ENCODE measurements at regions not wholly inside any gene's neighbourhood (a gene's known extent, or its start where the extent isn't known, plus 50 kb on each side); places are given as distances from the start of the nearest gene placed in this dataset.

DNA sequence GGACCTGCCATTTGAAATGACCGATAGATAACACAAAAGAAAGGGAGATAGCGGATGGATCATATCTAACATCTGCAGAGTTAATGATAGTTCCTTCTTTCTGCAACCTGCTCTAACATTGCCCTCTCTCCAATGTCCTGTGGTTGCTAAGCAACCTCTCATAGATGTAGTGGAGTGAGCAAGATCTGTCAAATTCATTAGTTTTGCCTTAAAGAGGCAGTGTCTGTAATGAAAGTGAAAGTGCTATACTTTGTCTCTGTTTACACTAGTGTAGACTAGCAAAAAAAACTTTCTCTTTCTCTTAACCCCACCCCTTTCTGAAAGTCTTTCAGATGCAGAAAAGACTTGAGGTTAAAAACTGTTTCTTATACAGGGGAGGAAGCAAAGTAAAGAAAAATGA is 1196.9 kb downstream of the SORCS3 start:
- no peaks in the 10 kb centered on the region for H4K20me1 ChIP-seq (ENCODE audit: insufficient read depth, poor library complexity, severe bottlenecking)
- H3K4me3 ChIP-seq = no peak overlapping the region
- H3K4me1 ChIP-seq (ENCODE audit: insufficient read depth) = no peaks in the 10 kb centered on the region
- peak; percentile 20 for DNase-seq (ENCODE audit: low spot score)
- no peak overlapping the region for H3K27ac ChIP-seq
- H3K9me3 ChIP-seq (ENCODE audit: low read depth) = no peaks in the 10 kb centered on the region
- no peaks in the 10 kb centered on the region for H3K9me2 ChIP-seq (replicated peaks; ENCODE audit: insufficient read depth)
- peak overlapping the region; percentile 22 for H2AFZ ChIP-seq
- H3K27me3 ChIP-seq = no peaks in the 10 kb centered on the region
- H3K4me2 ChIP-seq = peak overlapping the region; percentile 60
- no peaks in the 10 kb centered on the region for H3K36me3 ChIP-seq (replicated peaks; ENCODE audit: insufficient read depth, low read depth)
- no peak for TF ChIP-seq EZH2 (IDR thresholded peaks at IDR 0.05; ENCODE audit: borderline replicate concordance)
- TF ChIP-seq, protein P1, sequence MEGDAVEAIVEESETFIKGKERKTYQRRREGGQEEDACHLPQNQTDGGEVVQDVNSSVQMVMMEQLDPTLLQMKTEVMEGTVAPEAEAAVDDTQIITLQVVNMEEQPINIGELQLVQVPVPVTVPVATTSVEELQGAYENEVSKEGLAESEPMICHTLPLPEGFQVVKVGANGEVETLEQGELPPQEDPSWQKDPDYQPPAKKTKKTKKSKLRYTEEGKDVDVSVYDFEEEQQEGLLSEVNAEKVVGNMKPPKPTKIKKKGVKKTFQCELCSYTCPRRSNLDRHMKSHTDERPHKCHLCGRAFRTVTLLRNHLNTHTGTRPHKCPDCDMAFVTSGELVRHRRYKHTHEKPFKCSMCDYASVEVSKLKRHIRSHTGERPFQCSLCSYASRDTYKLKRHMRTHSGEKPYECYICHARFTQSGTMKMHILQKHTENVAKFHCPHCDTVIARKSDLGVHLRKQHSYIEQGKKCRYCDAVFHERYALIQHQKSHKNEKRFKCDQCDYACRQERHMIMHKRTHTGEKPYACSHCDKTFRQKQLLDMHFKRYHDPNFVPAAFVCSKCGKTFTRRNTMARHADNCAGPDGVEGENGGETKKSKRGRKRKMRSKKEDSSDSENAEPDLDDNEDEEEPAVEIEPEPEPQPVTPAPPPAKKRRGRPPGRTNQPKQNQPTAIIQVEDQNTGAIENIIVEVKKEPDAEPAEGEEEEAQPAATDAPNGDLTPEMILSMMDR (IDR thresholded peaks at IDR 0.05; ENCODE audit: poor library complexity) = no peak
- TF ChIP-seq EZH2phosphoT487 (IDR thresholded peaks at IDR 0.05; ENCODE audit: low read depth, severe bottlenecking, unreplicated experiment) = no peak
- no peaks in the 10 kb centered on the region for H3K79me2 ChIP-seq
- WGBS (ENCODE audit: low lambda C conversion rate, missing lambda C conversion rate) = 48% methylated on average over 2 of the region's 2 CpGs

DNA sequence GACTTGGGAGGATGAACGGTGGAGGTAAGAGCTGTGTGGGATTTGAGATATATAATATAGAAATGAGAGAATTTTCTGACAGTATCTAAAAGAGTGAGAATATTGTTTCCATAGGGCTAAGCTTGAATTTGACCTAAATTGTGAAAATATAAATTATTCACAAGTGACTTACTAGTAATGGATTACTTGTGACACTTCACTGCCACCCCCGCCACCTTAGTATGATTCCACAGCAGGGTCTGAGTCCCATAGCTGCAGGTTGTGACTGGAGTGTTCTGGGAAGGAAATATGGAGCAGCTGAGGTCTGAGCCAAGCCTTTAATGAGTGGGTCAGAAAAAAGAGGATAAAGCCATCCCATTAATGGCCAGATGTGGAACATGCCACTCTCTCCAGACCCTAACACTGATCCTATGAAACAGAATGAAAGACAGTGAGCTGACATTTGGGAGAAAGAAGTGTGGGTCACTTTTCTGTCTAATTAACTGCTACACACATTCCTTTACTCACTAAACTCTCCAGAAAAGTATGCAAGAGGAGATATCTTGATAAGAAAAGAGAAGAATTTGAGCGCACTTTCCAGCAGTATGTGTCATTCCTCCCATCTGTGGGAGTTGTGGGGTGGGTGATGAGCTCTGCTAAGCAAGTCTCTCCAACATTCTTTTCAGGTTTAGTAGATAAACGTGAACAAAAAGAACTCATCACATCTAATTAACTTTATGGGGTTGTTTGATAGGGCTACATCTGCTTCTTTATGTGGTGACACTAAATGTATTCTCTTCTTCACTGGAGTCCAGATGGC is 1193.4 kb downstream of the SORCS3 start:
- Histone ChIP-seq H3K4me1 (ENCODE audit: insufficient read depth) (no peaks in the 10 kb centered on the region), H3K4me2 (no peak overlapping the region), H3K9me2 (replicated peaks; ENCODE audit: insufficient read depth) (no peaks in the 10 kb centered on the region), H2AFZ (no peak overlapping the region), H4K20me1 (ENCODE audit: insufficient read depth, poor library complexity, severe bottlenecking) (no peaks in the 10 kb centered on the region), H3K9me3 (ENCODE audit: low read depth) (no peaks in the 10 kb centered on the region), H3K4me3 (no peak overlapping the region), H3K36me3 (replicated peaks; ENCODE audit: insufficient read depth, low read depth) (no peaks in the 10 kb centered on the region), H3K79me2 (no peaks in the 10 kb centered on the region), H3K27me3 (no peaks in the 10 kb centered on the region), H3K27ac (no peak overlapping the region)
- no peak for DNase-seq (ENCODE audit: low spot score)
- no peak for TF ChIP-seq EZH2 (IDR thresholded peaks at IDR 0.05; ENCODE audit: borderline replicate concordance)
- TF ChIP-seq, protein P1 (IDR thresholded peaks at IDR 0.05; ENCODE audit: poor library complexity) = no peak
- TF ChIP-seq EZH2phosphoT487 (IDR thresholded peaks at IDR 0.05; ENCODE audit: low read depth, severe bottlenecking, unreplicated experiment) = no peak
- 66% methylated on average over 4 of the region's 4 CpGs for WGBS (ENCODE audit: low lambda C conversion rate, missing lambda C conversion rate)

DNA sequence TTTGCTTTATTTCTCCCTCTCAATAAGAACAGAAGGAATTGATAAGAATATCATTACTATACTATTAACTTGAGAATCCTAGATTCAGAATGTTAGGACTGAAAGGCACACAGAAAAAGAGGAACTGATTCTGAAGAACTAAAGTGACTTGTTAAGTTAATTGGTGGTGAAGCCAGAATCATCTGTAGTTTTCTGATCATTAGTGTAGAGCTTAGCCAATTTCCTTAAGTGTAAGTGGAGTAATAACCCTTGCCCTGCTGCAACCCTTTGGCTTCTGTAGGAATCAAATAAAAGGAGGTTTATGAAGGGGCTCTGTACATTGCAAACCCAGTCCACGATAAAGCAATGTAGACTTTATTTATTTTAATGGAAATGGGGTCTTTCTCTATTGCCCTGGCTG is 1186.0 kb downstream of the SORCS3 start:
- Histone ChIP-seq H3K4me3 (no peak overlapping the region), H3K9me2 (replicated peaks; ENCODE audit: insufficient read depth) (no peaks in the 10 kb centered on the region), H3K4me1 (ENCODE audit: insufficient read depth) (no peaks in the 10 kb centered on the region), H2AFZ (no peak overlapping the region), H4K20me1 (ENCODE audit: insufficient read depth, poor library complexity, severe bottlenecking) (no peaks in the 10 kb centered on the region), H3K79me2 (no peaks in the 10 kb centered on the region), H3K36me3 (replicated peaks; ENCODE audit: insufficient read depth, low read depth) (no peaks in the 10 kb centered on the region), H3K27ac (no peak overlapping the region), H3K27me3 (no peaks in the 10 kb centered on the region), H3K4me2 (no peak overlapping the region), H3K9me3 (ENCODE audit: low read depth) (no peaks in the 10 kb centered on the region)
- no peak for TF ChIP-seq EZH2 (IDR thresholded peaks at IDR 0.05; ENCODE audit: borderline replicate concordance)
- TF ChIP-seq, protein P1 (IDR thresholded peaks at IDR 0.05; ENCODE audit: poor library complexity) = no peak
- no peak for TF ChIP-seq EZH2phosphoT487 (IDR thresholded peaks at IDR 0.05; ENCODE audit: low read depth, severe bottlenecking, unreplicated experiment)
- DNase-seq (ENCODE audit: low spot score) = no peak
- WGBS (ENCODE audit: low lambda C conversion rate, missing lambda C conversion rate) = 89% methylated on average over 1 of the region's 1 CpG
